Thyroid gland (tissue), 4 donors: ENCODE measurements at regions not wholly inside any gene's neighbourhood (a gene's known extent, or its start where the extent isn't known, plus 50 kb on each side); places are given as distances from the start of the nearest gene placed in this dataset.

Source experiments
- DNase-seq, 2 donors: peaks; one replicate each; pipeline ENCODE4 v3.0.0-alpha.2; 2019
- H3K27ac ChIP-seq, 3 donors: fragments of 200-600 bp; sonication (generic); 1 replicate in 2 of 3; 2 replicates in 1 of 3; pipeline ENCODE4 v1.5.1; 2016 to 2019; ENCODE audit warnings: mild to moderate bottlenecking in 1 of 3, moderate library complexity in 1 of 3
- H3K27me3 ChIP-seq: fragments of 200-600 bp; sonication (generic); one replicate; pipeline ENCODE4 v1.5.1; 2019
- H3K36me3 ChIP-seq, 2 donors: fragments of 200-600 bp; sonication (generic); one replicate each; pipeline ENCODE4 v1.5.1; 2016 to 2019
- H3K4me1 ChIP-seq, 2 donors: fragments of 200-600 bp; sonication (generic); one replicate each; pipeline ENCODE4 v1.5.1; 2017 to 2019
- H3K4me3 ChIP-seq, 3 donors: fragments of 200-600 bp; sonication (generic); replicated peaks in 1 of 3; 1 replicate in 2 of 3; 2 replicates in 1 of 3; pipeline ENCODE4 v1.5.1; 2016; ENCODE audit warnings: mild to moderate bottlenecking in 1 of 3
- H3K9me3 ChIP-seq: fragments of 200-600 bp; sonication (generic); one replicate; pipeline ENCODE4 v1.5.1; 2017
- CTCF ChIP-seq, 6 experiments: fragments of 200-600 bp in 3 of 6; fragments of 450-650 bp in 3 of 6; sonication (generic) in 3 of 6; IDR thresholded peaks; one replicate each; pipeline ENCODE4 v1.5.1; 2016 to 2019; ENCODE audit warnings: antibody characterized with exemption in 6 of 6, mild to moderate bottlenecking in 2 of 6, inconsistent platforms in 1 of 6, moderate library complexity in 1 of 6
- POLR2A ChIP-seq, 2 donors: fragments of 450-650 bp; IDR thresholded peaks; one replicate each; pipeline ENCODE4 v1.6.1; 2017; ENCODE audit warnings: antibody characterized with exemption in 2 of 2, mild to moderate bottlenecking in 2 of 2, moderate library complexity in 1 of 2
- WGBS, 2 donors: methylation state at CpG; one replicate each; pipeline ENCODE4 v1.1.5; 2017; 5-methylcytosine and 5-hydroxymethylcytosine counted together
- intact Hi-C: fragments of 100-400 bp; cut with DNase I; formaldehyde crosslinking; loops from one replicate; pipeline ENCODE4 v1.15.1; 2023

DNA sequence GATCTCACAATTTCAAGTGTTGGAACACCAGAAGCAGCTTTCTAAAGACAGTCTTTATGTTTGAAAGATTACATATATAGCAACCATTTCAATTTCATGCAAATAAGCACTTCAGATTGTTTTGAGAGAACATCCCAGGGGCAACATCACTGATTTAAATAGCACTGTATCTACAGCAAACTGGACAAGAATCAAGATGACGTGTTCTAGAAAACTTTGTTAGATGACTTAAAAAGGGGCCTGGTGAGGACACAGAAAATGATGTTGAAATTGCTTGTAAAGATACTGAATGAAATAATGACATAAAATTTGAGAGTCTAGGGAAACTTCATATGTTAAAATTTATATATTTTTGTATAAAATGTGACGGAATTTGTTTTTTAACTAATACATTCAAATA, 277.1 kb downstream of the KLF12 start:
- intact Hi-C loops: no loop called here
- TF ChIP-seq POLR2A (IDR thresholded peaks at IDR 0.05): no peak
- no peak for TF ChIP-seq CTCF (IDR thresholded peaks at IDR 0.05)
- Histone ChIP-seq H3K36me3 (no peaks in the 10 kb centered on the region), H3K4me1 (no peaks in the 10 kb centered on the region), H3K27ac (no peak overlapping the region), H3K4me3 (no peak overlapping the region), H3K27me3 (no peaks in the 10 kb centered on the region), H3K9me3 (no peaks in the 10 kb centered on the region)
- no peak for DNase-seq
- WGBS, 2 donors: 90 to 92% methylated on average over 2 of the region's 2 CpGs

GRCh38 chr13:73851104-73851503, 283.1 kb downstream of the KLF12 start:
- intact Hi-C loops: no loop called here
- WGBS, 2 donors: 89 to 92% methylated on average over 3 of the region's 3 CpGs
- Histone ChIP-seq H3K27ac (no peak overlapping the region), H3K4me3 (no peak overlapping the region), H3K9me3 (no peaks in the 10 kb centered on the region), H3K4me1 (no peaks in the 10 kb centered on the region), H3K36me3 (no peaks in the 10 kb centered on the region), H3K27me3 (no peaks in the 10 kb centered on the region)
- TF ChIP-seq CTCF (IDR thresholded peaks at IDR 0.05): no peak
- TF ChIP-seq POLR2A (IDR thresholded peaks at IDR 0.05): no peak
- no peak for DNase-seq

GRCh38 chr13:73850104-73850873, 283.9 kb downstream of the KLF12 start:
- Histone ChIP-seq H3K9me3 (no peaks in the 10 kb centered on the region), H3K27me3 (no peaks in the 10 kb centered on the region), H3K36me3 (no peaks in the 10 kb centered on the region), H3K4me1 (no peaks in the 10 kb centered on the region), H3K4me3 (no peak overlapping the region), H3K27ac (no peak overlapping the region)
- no peak for DNase-seq
- TF ChIP-seq CTCF (IDR thresholded peaks at IDR 0.05): no peak
- TF ChIP-seq POLR2A (IDR thresholded peaks at IDR 0.05): no peak
- 81 to 83% methylated on average over 5 of the region's 5 CpGs for WGBS, 2 donors
- intact Hi-C loops: no loop called here

DNA sequence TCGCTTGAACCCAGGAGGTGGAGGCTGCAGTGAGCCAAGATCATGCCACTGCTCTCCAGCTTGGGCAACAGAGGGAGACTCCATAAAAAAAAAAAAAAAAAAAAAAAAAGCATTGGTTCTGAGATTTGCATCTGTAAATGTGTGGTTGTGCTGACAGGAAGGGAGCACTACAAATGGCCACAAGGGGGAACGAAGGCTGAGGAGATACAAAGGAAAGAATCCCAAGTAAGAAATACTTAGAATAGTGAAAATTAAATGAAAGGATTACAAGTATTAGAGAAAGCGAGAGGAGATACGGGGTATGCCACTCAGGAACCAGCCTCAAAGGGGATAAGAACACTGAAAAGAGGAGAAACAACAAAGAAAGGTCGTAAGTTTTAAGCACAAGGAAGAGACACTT, 284.9 kb downstream of the KLF12 start:
- H3K4me1 ChIP-seq: no peaks in the 10 kb centered on the region
- DNase-seq: no peak
- 78 to 83% methylated on average over 5 of the region's 5 CpGs for WGBS, 2 donors
- TF ChIP-seq CTCF (IDR thresholded peaks at IDR 0.05) (peak in 1 of 6 experiments; percentile 12), POLR2A (IDR thresholded peaks at IDR 0.05) (no peak)
- intact Hi-C loops: no loop called here
- no peaks in the 10 kb centered on the region for H3K36me3 ChIP-seq
- H3K27ac ChIP-seq: no peak overlapping the region
- H3K27me3 ChIP-seq: no peaks in the 10 kb centered on the region
- H3K9me3 ChIP-seq: no peaks in the 10 kb centered on the region
- H3K4me3 ChIP-seq: no peak overlapping the region

GRCh38 chr13:73844986-73845385, 289.2 kb downstream of the KLF12 start:
- intact Hi-C loops: no loop called here
- H3K4me1 ChIP-seq: no peaks in the 10 kb centered on the region
- no peak for TF ChIP-seq CTCF (IDR thresholded peaks at IDR 0.05)
- TF ChIP-seq POLR2A (IDR thresholded peaks at IDR 0.05): no peak
- no peaks in the 10 kb centered on the region for H3K36me3 ChIP-seq
- no peak overlapping the region for H3K27ac ChIP-seq
- no peaks in the 10 kb centered on the region for H3K27me3 ChIP-seq
- H3K4me3 ChIP-seq: no peak overlapping the region
- H3K9me3 ChIP-seq: no peaks in the 10 kb centered on the region
- DNase-seq: no peak
- WGBS, 2 donors: 93 to 95% methylated on average over 1 of the region's 1 CpG
